ENCODE measurements at regions not wholly inside any gene's neighbourhood (a gene's known extent, or its start where the extent isn't known, plus 50 kb on each side); places are given as distances from the start of the nearest gene placed in this dataset.

GRCh38 chr4:26208237-26208994, 112.4 kb upstream of the RBPJ start:
- TF ChIP-seq CTCF (IDR thresholded peaks at IDR 0.05; ENCODE audit: low read depth, low read length, missing input control) (no peak), MAX (IDR thresholded peaks at IDR 0.05) (no peak), REST (IDR thresholded peaks at IDR 0.05) (no peak), ZBTB33 (IDR thresholded peaks at IDR 0.05) (no peak), ATF3 (IDR thresholded peaks at IDR 0.05) (no peak)

Data from liver (tissue), 3 donors.